ENCODE measurements at regions not wholly inside any gene's neighbourhood (a gene's known extent, or its start where the extent isn't known, plus 50 kb on each side); places are given as distances from the start of the nearest gene placed in this dataset.

DNA sequence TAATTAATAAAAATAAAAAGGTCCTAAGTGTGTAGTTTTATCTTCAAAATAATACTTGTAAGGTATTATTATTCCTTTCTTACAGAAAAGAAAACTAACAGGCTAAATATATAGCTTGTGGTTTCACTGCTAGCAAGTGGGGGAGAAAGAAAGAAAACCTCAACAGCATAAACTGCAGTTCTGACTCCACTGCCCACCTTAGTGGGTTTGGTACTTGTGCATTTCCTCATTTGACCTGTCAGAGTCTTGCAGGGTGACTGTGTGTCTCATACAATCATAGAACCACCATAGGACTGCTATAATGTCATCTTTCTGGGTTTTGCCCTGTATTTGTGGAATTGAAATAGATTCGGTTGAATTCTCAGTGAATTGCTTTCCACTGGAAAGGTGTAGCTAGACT, 94.7 kb upstream of the PUDP start:
- POLR2A ChIA-PET: no interaction called here
- H3K27me3 Mint-ChIP-seq: no peaks in the 10 kb centered on the region
- no peaks in the 10 kb centered on the region for H3K9me3 Mint-ChIP-seq
- intact Hi-C loops (cut with micrococcal nuclease): no loop called here
- CTCF ChIA-PET: no interaction called here
- H3K36me3 Mint-ChIP-seq: no peaks in the 10 kb centered on the region
- no peak for DNase-seq
- H3K4me3 Mint-ChIP-seq: no peak overlapping the region
- H3K27ac Mint-ChIP-seq: no peak overlapping the region
- H3K4me1 Mint-ChIP-seq (ENCODE audit: low read depth): no peaks in the 10 kb centered on the region

DNA sequence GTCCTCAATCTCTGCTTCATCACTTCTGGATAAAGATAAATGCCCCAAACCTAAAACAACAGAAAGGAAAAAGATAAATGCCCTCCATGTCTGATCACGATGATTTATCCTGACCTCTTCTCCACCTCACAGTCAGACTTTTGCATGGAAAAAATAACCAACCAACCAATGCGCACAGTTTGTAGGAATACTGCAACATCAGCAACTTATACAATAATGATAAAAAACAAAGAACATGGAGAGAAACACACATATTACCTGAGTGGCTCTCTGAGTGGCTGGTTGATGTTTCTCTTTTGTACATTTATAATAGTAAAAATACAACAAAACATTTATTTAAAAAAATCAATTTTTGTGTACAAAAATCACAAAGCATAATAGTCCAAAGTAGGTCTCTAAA, 93.0 kb upstream of the PUDP start:
- ChIA-PET CTCF (no interaction called here), POLR2A (no interaction called here)
- Mint-ChIP-seq H3K9me3 (no peaks in the 10 kb centered on the region), H3K4me1 (ENCODE audit: low read depth) (no peaks in the 10 kb centered on the region), H3K27ac (no peak overlapping the region), H3K36me3 (no peaks in the 10 kb centered on the region), H3K27me3 (no peaks in the 10 kb centered on the region), H3K4me3 (no peak overlapping the region)
- intact Hi-C loops (cut with micrococcal nuclease): no loop called here
- DNase-seq: no peak

DNA sequence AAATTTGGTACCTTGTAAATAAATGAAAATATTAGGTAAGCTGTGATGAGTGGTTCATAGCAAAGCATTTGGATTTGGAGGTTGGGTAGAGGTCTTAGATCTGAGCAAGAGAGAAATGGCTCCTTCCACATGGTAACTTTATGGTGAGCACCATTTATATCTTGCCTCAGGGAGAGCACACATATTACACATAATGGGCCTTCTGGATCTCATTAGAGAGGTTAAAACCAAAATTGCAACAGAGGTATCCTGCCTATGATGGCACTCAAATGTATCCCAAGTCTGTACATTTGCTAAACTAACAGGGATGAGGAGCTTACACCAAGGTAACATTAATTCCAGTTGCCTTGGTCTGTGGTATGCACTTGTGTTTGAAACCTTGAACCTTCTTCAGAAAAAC, 87.1 kb upstream of the PUDP start:
- intact Hi-C loops (cut with micrococcal nuclease): no loop called here
- no peak for DNase-seq
- H3K36me3 Mint-ChIP-seq: no peaks in the 10 kb centered on the region
- no peak overlapping the region for H3K4me3 Mint-ChIP-seq
- H3K27me3 Mint-ChIP-seq: no peaks in the 10 kb centered on the region
- CTCF ChIA-PET: no interaction called here
- no peak overlapping the region for H3K27ac Mint-ChIP-seq
- POLR2A ChIA-PET: no interaction called here
- no peaks in the 10 kb centered on the region for H3K4me1 Mint-ChIP-seq (ENCODE audit: low read depth)
- no peaks in the 10 kb centered on the region for H3K9me3 Mint-ChIP-seq

DNA sequence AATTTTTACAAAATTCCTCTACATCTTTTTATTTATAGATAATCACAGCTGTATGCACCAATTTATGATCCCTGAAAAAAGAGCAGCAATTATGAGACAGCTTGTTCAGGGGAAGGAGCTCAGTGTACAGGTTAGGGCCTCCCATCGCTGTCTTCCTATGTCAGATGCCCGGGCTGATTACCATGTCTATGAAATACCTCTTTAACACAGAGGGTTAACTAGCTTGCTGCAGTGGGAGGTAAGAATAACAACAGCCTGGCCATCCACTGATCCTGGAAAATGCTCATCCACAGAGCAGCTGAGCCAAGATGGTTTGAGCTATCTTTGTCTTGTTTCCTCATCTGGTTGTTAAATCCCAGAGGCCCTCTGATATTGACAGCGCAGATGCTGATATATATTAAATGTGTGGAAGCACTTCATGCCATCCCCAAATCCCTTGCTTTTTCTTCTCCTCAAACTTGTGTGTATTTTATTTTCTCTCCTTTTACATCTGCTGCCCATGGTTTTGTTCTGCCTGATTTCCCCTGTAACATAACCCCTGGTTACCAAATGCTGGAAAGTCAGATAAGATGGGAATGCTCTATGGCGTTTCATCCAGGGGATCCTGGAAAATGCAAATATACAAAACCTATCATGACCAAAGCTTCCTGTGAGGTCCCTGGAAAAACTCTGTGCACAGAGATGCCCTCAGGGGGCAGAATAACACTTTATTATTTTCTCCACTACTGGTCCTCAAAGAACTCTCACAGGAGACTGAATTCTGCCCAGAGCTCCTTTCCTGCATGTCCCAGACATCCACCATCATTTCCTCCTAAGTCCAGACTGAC, 85.8 kb upstream of the PUDP start:
- Mint-ChIP-seq H3K4me3 (no peak overlapping the region), H3K27me3 (no peaks in the 10 kb centered on the region), H3K9me3 (no peaks in the 10 kb centered on the region), H3K36me3 (no peaks in the 10 kb centered on the region), H3K4me1 (ENCODE audit: low read depth) (no peaks in the 10 kb centered on the region), H3K27ac (no peak overlapping the region)
- DNase-seq: no peak
- CTCF ChIA-PET: no interaction called here
- POLR2A ChIA-PET: no interaction called here
- intact Hi-C loops (cut with micrococcal nuclease): no loop called here

DNA sequence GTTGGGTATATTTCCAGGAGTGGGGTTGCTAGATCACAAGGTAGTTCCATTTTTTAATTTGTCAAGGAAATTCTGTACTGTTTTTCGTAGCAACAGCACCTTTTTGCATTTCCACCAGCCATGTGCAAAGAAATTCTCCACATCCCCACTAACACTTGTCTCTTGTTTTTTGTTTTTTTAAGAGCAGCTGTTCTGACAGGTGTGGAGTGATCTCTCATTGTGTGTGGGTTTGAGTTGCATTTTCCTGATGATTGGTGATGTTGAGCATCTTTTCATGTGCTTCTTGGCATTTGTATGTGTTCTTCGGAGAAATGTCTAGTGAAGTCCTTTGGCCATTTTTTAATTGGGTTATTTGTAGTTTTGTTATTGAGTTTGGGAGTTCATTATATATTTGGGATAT, 80.3 kb upstream of the PUDP start:
- H3K27ac Mint-ChIP-seq: no peak overlapping the region
- POLR2A ChIA-PET: no interaction called here
- intact Hi-C loops (cut with micrococcal nuclease): no loop called here
- no peaks in the 10 kb centered on the region for H3K27me3 Mint-ChIP-seq
- CTCF ChIA-PET: no interaction called here
- no peaks in the 10 kb centered on the region for H3K9me3 Mint-ChIP-seq
- H3K4me1 Mint-ChIP-seq (ENCODE audit: low read depth): no peaks in the 10 kb centered on the region
- H3K4me3 Mint-ChIP-seq: no peak overlapping the region
- no peaks in the 10 kb centered on the region for H3K36me3 Mint-ChIP-seq
- no peak for DNase-seq

DNA sequence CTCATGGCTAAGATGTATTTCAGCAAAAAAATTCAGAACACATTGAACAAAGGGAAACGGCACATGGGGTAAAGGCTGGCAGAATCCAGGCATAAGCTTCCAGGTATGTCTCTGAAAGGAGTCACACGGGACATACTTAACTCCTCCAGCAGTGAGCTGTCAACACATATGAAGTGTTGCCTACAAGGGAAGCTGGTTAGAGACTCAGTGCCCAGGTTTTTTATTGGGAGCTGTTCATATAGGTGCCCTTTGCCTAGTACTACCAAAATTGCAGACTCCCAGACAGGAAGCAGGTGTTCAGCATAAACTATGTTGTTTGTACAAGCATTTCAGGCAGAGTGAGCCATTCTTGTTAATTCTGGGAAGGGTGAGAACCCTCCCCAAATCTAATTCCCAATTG, 77.4 kb upstream of the PUDP start:
- no peaks in the 10 kb centered on the region for H3K36me3 Mint-ChIP-seq

DNA sequence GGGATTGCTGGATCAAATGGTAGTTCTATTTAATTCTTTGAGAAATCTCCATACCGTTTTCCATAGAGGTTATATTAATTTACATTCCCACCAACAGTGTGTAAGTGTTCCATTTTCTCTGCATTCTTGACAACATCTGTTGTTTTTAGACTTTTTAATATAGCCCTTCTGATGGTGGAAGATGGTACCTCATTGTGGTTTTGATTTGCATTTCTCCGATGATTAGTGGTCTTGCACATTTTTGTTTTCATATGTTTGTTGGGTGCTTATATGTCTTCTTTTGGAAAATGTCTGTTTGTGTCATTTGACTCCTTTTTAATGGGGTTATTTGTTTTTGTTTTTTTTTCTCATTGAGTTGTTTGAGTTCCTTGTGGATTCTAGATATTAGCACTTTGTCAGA, 75.3 kb upstream of the PUDP start:
- Mint-ChIP-seq H3K27ac (no peak overlapping the region), H3K36me3 (no peaks in the 10 kb centered on the region), H3K4me1 (ENCODE audit: low read depth) (no peaks in the 10 kb centered on the region), H3K9me3 (no peaks in the 10 kb centered on the region), H3K27me3 (no peaks in the 10 kb centered on the region), H3K4me3 (no peak overlapping the region)
- CTCF ChIA-PET: no interaction called here
- no peak for DNase-seq
- POLR2A ChIA-PET: no interaction called here
- intact Hi-C loops (cut with micrococcal nuclease): no loop called here

More for the DNA sequence above, 77.4 kb upstream of the PUDP start:
- POLR2A ChIA-PET: no interaction called here
- no peaks in the 10 kb centered on the region for H3K9me3 Mint-ChIP-seq
- H3K27me3 Mint-ChIP-seq: no peaks in the 10 kb centered on the region
- CTCF ChIA-PET: no interaction called here
- H3K4me3 Mint-ChIP-seq: no peak overlapping the region
- no peak for DNase-seq
- no peaks in the 10 kb centered on the region for H3K4me1 Mint-ChIP-seq (ENCODE audit: low read depth)
- intact Hi-C loops (cut with micrococcal nuclease): no loop called here
- no peak overlapping the region for H3K27ac Mint-ChIP-seq

DNA sequence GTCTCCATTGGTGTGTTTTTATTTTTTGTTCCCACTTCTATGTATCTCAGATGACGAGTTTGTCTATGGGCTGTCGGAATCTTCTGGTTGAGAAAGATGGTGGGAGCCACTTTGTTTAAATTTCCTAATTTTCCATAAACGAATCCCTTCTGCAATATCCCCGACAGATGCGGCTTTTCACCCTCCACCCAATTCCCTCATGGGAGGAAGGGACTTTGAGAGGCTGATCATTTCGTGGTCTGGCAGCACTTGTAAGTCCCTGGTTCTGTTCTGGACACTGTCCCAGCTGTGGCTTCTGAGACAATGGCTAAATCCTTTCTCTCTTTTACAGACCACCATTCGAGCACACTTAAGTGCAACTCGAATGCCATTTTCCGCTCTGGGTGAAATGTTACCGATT, 72.2 kb upstream of the PUDP start:
- Mint-ChIP-seq H3K4me3 (no peak overlapping the region), H3K4me1 (ENCODE audit: low read depth) (no peaks in the 10 kb centered on the region), H3K9me3 (no peaks in the 10 kb centered on the region), H3K27ac (no peak overlapping the region), H3K36me3 (no peaks in the 10 kb centered on the region), H3K27me3 (no peaks in the 10 kb centered on the region)
- DNase-seq: no peak
- intact Hi-C loops (cut with micrococcal nuclease): no loop called here
- POLR2A ChIA-PET: no interaction called here
- CTCF ChIA-PET: no interaction called here

DNA sequence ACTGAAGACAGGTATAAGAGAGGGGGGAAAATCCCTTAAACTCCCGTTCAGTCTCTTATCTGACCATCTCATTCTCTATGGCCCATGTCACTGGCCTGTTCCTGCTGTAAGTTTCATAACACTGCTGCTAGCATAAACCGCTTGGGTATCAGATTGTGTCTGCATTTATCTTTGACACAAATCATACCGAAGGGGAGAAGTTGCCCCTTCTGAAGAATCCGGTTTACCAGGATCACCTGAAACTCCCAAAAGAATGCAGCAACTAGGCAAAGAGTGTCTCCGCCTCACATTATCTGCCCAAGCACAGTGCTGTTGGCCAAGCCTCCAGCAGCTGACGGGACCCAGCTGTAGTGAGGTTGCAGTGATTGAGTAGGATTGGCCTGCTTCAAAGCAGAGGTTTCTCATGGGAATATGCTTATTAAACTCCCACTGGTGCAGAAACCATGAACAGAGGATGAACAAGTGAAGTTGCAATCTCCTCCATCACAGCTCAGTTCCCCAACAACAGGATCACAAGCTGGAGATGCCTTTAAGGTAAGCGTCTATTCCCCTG, 71.3 kb upstream of the PUDP start:
- Mint-ChIP-seq H3K27me3 (no peaks in the 10 kb centered on the region), H3K4me1 (ENCODE audit: low read depth) (no peaks in the 10 kb centered on the region), H3K36me3 (no peaks in the 10 kb centered on the region), H3K9me3 (no peaks in the 10 kb centered on the region), H3K27ac (no peak overlapping the region), H3K4me3 (no peak overlapping the region)
- ChIA-PET POLR2A (no interaction called here), CTCF (no interaction called here)
- intact Hi-C loops (cut with micrococcal nuclease): no loop called here
- DNase-seq: no peak

DNA sequence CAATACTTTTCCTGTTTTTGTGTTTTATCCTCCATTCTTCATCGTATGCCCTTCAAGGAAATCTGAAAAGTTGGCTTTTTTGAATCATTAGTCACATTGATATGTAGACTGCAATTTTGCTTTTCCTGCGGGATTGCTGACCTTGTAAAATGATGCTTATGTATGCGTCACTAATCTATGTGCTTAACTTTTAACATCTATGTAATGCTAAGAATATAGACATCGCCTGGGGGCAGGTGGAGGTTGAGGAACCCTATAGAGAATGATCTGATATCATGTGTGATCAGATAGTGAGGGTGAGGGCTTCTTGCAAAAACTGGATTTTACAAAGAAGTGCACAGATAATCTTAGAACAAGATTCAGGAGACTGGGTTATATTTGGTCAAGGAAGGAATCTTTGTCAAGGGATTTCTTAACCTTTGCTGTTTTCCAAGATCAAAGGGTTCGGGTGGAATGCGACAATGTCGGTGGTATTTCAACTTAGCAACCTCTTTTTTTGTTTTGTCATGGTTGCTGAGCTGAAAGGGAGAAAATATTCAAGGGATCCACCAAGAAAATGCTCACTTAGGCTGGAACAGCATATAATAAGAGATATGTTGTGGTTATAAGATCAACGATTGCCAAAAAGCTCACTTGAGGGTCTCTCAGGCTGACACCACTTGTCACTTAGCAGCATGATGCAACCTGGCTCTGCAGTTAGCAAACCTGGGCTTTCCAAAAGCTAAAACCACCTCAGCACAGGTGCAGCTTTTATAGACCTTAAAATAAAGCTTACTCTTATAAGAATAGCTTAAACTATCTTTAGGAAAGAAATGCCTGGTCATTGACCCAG, 70.6 kb upstream of the PUDP start:
- H3K4me1 Mint-ChIP-seq (ENCODE audit: low read depth): no peaks in the 10 kb centered on the region
- no peaks in the 10 kb centered on the region for H3K36me3 Mint-ChIP-seq
- ChIA-PET POLR2A (no interaction called here), CTCF (no interaction called here)
- no peak overlapping the region for H3K4me3 Mint-ChIP-seq
- no peak for DNase-seq
- H3K9me3 Mint-ChIP-seq: no peaks in the 10 kb centered on the region
- H3K27ac Mint-ChIP-seq: no peak overlapping the region
- intact Hi-C loops (cut with micrococcal nuclease): no loop called here
- H3K27me3 Mint-ChIP-seq: no peaks in the 10 kb centered on the region

DNA sequence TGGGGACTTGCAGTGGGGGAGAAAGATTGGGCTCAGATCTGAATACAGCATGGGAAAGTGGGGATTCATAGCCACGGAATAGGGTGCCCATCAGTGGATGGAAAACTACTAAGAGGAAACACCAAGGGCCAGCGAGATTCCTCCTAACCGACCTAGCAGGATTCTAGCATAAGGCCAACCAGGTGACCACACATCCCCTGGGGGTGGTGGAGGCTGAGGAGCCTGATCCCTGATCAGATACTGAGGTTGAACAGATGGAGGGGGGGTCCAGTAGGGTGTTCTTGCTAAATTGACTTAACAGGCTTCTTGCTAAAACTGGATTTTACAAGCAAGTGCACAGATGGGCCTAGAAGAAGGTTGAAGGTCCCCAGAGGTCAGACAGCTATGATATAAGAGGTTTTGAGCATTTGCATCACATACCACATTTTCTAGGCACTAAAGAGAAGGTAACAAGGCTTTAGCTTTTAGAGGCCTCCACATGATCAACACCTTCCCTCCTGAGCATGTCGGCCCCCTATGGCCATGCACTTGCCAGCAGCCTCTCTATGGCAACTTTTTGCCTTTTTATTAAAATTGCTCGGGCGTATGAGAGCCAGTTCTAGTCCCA, 69.1 kb upstream of the PUDP start:
- ChIA-PET POLR2A (no interaction called here), CTCF (no interaction called here)
- Mint-ChIP-seq H3K27ac (no peak overlapping the region), H3K9me3 (no peaks in the 10 kb centered on the region), H3K36me3 (no peaks in the 10 kb centered on the region), H3K4me3 (no peak overlapping the region), H3K4me1 (ENCODE audit: low read depth) (no peaks in the 10 kb centered on the region), H3K27me3 (no peaks in the 10 kb centered on the region)
- DNase-seq: no peak
- intact Hi-C loops (cut with micrococcal nuclease): no loop called here

DNA sequence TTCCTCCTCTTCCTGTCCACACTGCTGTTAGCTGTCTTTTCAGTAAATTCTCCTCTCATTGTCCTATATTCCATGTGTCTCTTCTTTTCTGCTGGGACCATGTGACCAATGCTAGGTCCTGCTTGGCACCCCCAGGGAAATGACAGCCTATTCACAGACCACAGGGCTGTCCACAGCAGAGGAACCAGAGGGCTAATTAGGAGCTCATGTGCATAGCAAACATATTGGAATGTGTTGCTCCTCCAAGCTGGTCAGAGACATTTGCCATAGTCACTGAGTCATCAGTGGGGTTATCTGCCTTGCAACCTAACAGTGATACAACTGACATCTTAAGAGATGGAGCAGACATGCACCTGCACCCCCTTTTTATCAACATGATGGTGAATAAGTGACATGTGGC, 67.9 kb upstream of the PUDP start:
- Mint-ChIP-seq H3K27me3 (no peaks in the 10 kb centered on the region), H3K36me3 (no peaks in the 10 kb centered on the region), H3K9me3 (no peaks in the 10 kb centered on the region), H3K27ac (no peak overlapping the region), H3K4me1 (ENCODE audit: low read depth) (no peaks in the 10 kb centered on the region), H3K4me3 (no peak overlapping the region)
- ChIA-PET POLR2A (no interaction called here), CTCF (no interaction called here)
- intact Hi-C loops (cut with micrococcal nuclease): no loop called here
- DNase-seq: no peak

DNA sequence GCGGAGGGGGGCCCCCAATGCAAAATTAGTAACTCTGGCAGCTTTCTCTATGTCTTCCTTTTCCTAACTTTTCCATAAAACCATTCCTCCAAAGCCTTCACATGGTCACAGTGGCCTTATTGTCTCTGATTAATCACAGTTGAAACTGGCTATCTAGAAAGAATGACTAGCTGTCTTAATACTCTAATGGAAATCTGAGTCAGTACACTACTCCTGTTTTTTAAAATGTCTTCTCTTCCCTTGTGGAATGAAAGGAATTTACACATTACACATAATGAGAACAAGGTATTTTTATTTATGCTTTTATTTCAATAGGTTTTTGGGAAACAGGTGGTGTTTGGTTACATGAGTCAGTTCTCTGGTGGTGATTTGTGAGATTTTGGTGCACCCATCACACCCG, 66.3 kb upstream of the PUDP start:
- intact Hi-C loops (cut with micrococcal nuclease): no loop called here
- no peak for DNase-seq
- Mint-ChIP-seq H3K36me3 (no peaks in the 10 kb centered on the region), H3K27ac (no peak overlapping the region), H3K4me3 (no peak overlapping the region), H3K9me3 (no peaks in the 10 kb centered on the region), H3K27me3 (no peaks in the 10 kb centered on the region), H3K4me1 (ENCODE audit: low read depth) (no peaks in the 10 kb centered on the region)
- ChIA-PET CTCF (no interaction called here), POLR2A (no interaction called here)

All from activated CD4-positive, alpha-beta memory T cell treated with anti-CD3 and anti-CD28 coated beads for 36 hours (primary cell).